NCI-H128 (cell line): ENCODE measurements at regions not wholly inside any gene's neighbourhood (a gene's known extent, or its start where the extent isn't known, plus 50 kb on each side); places are given as distances from the start of the nearest gene placed in this dataset.

Experiments used
- DNase-seq: peaks from one replicate; lab custom pipeline; 2025; ENCODE audit not compliant: unreplicated experiment; lab: John Stamatoyannopoulos, UW

- no peak for DNase-seq
Measured at GRCh38 chr13:53143757-53144339, 115.2 kb downstream of the OLFM4 start.

DNA sequence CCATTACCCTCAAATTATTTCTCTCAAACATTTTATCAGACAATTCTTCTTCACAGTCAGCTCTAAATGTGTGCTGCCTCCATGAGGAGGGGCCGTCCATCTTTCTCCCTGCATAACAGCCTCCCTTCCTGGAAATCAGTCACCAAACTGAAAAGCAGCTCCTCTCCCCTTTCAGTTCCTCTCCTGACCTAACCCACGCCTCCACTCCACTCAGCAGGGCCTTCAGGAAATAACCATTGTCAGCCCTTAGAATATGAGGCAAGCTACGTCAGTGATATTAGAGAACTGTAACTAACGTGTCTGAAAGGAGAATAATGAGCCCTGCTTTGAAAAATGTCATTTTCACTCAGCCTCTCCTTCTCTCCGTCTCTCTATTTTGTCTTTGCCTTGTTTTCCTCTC lies 116.2 kb downstream of the OLFM4 start:
- no peak for DNase-seq

- DNase-seq = no peak
Measured at GRCh38 chr13:53150568-53150967, 122.0 kb downstream of the OLFM4 start.

GRCh38 chr13:53151336-53152056 lies 122.9 kb downstream of the OLFM4 start:
- peak; percentile 67 for DNase-seq

DNA sequence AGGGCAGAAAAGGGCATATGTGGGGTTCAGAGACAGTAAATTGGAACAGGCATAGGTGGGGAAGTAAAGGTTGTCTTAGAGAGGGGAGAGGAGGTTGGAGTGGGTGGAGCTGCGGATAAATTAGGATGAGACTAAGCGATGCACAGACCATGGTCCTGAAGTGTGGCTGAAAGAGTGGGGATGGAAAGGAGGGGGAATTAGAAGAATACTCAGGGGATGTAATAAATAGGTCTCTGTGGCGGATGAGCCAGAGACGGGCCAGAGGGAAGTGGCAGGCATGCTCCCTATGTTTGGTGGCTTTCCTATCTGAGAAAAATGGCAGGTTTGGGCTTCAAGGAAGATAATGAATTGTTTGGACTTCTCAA lies 123.4 kb downstream of the OLFM4 start:
- DNase-seq = no peak

DNA sequence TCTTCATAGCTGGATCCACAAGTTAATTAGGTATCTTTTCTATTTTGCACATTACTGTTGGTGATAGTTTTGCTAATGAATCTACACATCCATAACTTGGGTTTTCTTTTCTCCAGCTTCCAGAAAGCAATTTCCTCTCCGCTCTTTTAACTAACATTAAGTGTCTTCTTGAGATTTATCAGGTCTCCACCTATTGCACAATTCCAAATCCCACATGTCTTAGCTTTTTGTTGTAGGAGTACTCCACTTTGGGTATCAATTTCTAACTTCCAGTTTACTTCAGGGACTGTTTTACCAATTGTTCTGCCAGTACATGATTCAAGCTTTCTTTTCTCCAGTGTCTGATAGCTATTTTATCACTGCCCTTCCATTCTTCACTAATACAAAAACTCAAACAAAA lies 129.6 kb downstream of the OLFM4 start:
- DNase-seq = no peak

GRCh38 chr13:53159431-53159830 lies 130.8 kb downstream of the OLFM4 start:
- DNase-seq = no peak

- DNase-seq = no peak
Measured at GRCh38 chr13:53160211-53160610, 131.6 kb downstream of the OLFM4 start.

DNA sequence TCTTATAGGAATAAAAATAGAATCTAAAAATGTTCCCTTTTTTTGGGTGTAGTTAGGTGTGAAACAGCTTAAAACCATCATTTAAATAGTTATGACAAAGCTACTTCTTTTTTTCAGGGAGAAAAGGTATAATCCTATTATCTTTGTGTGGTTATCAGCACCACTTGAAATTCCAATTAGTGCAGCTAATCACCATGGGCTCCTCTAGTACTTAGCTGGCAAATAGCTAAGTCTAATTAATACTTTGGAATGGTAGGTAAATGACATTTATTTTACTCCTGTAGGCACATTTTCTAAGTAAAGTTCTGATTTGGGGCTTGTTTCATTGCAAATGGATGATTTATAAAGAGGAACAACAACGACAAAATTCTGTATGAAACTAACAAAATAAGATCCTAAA lies 132.6 kb downstream of the OLFM4 start:
- DNase-seq = no peak

DNA sequence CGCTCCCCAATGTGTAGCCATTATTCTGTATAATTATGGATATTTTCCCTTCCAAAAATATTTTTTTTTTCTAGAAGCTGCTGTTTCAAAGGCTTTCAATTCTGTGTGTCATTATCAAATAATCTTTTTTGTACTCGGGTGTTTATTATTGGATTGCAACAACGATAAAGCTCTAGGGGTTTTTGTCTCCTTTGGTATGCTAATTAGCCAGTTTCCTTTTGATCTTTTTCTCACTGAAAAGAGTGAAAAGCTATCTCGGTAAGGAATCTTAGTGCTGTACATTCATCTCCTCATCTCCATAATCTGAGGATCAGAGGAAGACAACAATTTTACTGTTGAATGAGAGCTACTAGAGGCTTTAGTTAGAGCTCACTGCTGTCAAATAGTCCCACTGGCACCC lies 136.6 kb downstream of the OLFM4 start:
- DNase-seq = no peak

DNA sequence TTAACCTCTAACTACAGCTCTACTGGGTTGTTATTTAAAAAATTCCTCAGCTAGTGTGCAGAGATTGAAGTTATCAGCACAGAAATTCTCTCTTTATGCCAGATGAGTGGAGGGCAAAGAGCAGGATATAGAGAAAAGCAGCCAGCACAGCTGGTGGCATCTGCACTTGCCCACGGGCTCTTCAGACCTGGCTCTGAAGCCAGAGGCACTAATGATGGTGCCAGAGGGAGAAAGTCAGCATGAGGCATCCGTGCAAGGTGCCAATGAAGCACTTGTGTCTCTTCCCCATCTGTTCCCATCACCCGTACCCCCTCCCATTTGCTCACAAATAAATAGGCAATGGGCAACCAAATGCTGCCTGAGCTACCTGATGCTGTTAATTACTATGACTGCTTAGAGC lies 138.9 kb downstream of the OLFM4 start:
- DNase-seq = peak; percentile 21

DNA sequence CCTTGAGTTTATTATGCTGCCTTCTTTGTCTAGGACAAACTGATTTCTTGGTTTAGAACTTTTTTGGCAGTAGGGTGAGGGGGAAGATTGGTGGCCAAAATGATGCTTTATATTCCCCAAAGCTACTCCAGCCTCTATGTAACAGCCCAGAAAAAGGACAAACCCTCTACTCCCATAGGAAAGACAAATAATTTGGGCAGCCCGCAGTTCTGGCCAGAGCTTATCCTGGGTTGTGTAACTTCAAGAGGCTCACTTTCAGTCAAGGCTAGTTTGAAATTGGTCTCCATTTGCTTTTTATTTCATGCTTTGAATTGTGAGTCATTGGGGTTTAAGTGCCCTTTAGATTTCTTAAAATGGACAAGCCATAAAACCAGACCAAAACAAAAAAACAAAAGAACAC lies 142.3 kb downstream of the OLFM4 start:
- DNase-seq = no peak

DNA sequence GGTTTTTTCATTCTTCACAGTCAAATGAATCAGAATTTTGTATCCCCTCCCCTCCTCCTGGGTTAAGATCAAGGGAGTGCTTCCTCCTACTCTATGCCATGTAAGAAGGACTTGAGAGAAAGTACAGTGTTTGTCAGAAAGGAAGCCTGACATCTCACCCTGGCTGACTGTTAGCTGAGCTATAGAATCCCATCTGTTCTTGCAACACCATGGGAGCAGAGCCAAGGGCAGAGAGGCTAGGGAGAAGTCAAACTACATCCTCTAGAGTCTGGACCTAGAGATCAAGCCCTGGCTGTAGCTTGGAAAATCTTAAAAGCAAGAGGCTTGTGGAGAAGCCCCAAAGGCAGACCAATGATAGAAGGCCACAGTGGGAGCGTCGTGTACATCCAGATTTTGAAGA lies 145.9 kb downstream of the OLFM4 start:
- DNase-seq = no peak

- no peak for DNase-seq
Measured at GRCh38 chr13:53180684-53181083, 152.1 kb downstream of the OLFM4 start.

DNA sequence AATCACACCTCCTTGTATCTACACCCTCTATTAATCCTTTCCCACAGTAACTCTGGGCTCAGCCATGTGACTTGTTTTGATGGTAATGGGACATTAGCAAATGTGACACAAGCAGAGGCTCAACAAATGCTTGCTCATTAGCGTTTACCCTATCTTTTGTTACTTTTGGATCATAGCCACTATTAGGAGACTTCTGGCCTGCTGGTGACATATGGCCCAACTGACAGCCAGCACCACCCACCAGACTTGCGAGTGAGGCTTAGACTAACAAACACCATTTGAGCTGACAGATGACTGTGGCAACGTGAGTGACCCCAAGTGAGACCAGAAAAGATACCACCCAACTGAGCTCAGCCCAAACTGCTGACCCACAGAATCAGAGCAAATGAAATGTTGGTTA lies 154.1 kb downstream of the OLFM4 start:
- no peak for DNase-seq

DNA sequence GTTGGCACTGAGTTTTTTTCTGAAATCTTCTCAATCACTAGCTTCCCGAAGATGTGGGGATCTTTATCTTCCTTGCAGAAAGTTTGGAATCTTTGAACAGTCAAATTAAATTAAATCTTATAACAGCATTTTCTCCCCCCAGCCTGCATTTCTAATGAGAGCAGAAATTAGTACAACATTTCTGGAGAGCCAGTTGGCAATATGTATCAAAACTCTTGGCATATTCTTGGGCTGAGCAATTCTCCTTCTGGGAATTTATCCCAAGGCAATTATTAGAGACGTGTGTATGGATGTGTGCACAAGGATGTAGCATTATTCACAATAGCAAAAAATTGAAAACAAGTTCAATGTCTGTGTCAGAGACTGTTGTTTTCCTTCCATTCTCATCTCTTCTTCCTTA lies 159.5 kb downstream of the OLFM4 start:
- no peak for DNase-seq

DNA sequence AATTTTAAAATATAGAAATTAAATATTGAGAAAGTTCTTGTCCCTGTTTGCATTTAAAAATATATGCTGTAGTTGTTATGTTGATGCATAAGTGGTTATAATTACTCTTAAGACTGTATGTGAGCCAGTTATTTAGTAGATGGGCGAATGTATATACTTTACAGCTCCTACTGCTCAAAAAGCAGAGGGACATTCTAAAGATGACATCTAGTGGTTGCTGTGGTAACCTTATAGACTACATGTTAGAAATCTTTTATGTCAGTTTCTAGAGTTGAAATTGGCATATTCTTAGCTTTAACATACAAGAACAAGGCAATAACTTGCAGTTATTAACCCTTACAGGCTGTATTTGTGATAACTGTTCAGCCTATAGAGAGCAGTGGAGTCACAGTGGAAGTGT lies 160.5 kb downstream of the OLFM4 start:
- no peak for DNase-seq

- no peak for DNase-seq
Measured at GRCh38 chr13:53191091-53191490, 162.5 kb downstream of the OLFM4 start.

DNA sequence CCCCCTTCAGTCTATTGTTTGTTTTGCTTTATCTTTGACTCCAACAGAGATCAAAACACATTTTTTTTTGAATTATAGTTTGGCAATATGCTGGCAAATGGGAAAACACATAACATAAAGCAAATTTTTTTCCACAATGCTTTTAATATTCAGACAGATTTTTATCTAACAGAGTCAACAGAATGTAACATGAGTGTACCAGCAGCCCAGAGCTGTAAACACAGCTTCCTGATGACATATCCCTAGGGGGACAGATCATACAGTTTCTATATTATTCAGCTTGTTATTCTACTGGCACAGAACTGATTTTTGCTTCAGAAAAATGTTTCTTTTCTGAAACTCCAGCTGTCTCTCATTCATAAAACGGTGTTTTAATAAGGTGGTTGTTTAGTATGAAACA lies 168.8 kb downstream of the OLFM4 start:
- no peak for DNase-seq

- no peak for DNase-seq
Measured at GRCh38 chr13:53198017-53198416, 169.4 kb downstream of the OLFM4 start.

- no peak for DNase-seq
Measured at GRCh38 chr13:53198736-53199135, 170.1 kb downstream of the OLFM4 start.

GRCh38 chr13:53200075-53200474 lies 171.5 kb downstream of the OLFM4 start:
- no peak for DNase-seq
